ENCODE measurements at regions not wholly inside any gene's neighbourhood (a gene's known extent, or its start where the extent isn't known, plus 50 kb on each side); places are given as distances from the start of the nearest gene placed in this dataset.

GRCh38 chr9:119712325-119712724 lies 343.1 kb upstream of the BRINP1 start:
- no peaks in the 10 kb centered on the region for H3K4me1 ChIP-seq (ENCODE audit: control insufficient read depth, insufficient read depth, low read depth, low read length)
- no peak overlapping the region for H3K4ac ChIP-seq (ENCODE audit: low read depth in 1 of 2, low read length in 2 of 2)
- H2BK120ac ChIP-seq (ENCODE audit: low read depth, low read length) = no peak overlapping the region

GRCh38 chr9:119709431-119709830 lies 340.2 kb upstream of the BRINP1 start:
- Histone ChIP-seq H2AFZ (ENCODE audit: low read depth, low read length) (no peak overlapping the region), H2BK5ac (ENCODE audit: low read depth, low read length, poor library complexity, severe bottlenecking) (no peak overlapping the region), H3K27me3 (ENCODE audit: control insufficient read depth in 1 of 2, insufficient read depth in 1 of 2, low read length in 2 of 2) (no peaks in the 10 kb centered on the region), H3K36me3 (ENCODE audit: control insufficient read depth in 1 of 2, insufficient read depth in 2 of 2, low read depth in 1 of 2, low read length in 2 of 2) (no peaks in the 10 kb centered on the region), H3K4ac (ENCODE audit: low read depth in 1 of 2, low read length in 2 of 2) (no peak overlapping the region), H2BK15ac (ENCODE audit: low read depth, poor library complexity, severe bottlenecking) (no peak overlapping the region), H2BK120ac (ENCODE audit: low read depth, low read length) (no peak overlapping the region), H3K14ac (ENCODE audit: low read length in 2 of 2) (no peak overlapping the region), H3K9ac (ENCODE audit: low read length) (no peak overlapping the region), H3K4me3 (ENCODE audit: insufficient read depth in 1 of 2, low read depth in 1 of 2, low read length in 2 of 2) (no peak overlapping the region), H2AK5ac (ENCODE audit: low read length, severe bottlenecking) (no peak overlapping the region), H4K8ac (ENCODE audit: low read length) (no peak overlapping the region), H3K4me2 (ENCODE audit: low read length, poor library complexity, severe bottlenecking) (no peak overlapping the region), H3K23ac (ENCODE audit: low read length in 2 of 2) (no peak overlapping the region), H2BK12ac (ENCODE audit: low read length in 2 of 2) (no peak overlapping the region), H4K91ac (ENCODE audit: low read length) (no peak overlapping the region), H3K4me1 (ENCODE audit: control insufficient read depth, insufficient read depth, low read depth, low read length) (no peaks in the 10 kb centered on the region), H3K18ac (ENCODE audit: low read depth in 1 of 2, low read length in 2 of 2) (no peak overlapping the region), H3K9me3 (ENCODE audit: control insufficient read depth, low read length) (peaks cover 12% of the 10 kb centered on the region), H3K27ac (ENCODE audit: low read length, poor library complexity, severe bottlenecking) (no peak overlapping the region), H3K79me1 (replicated peaks; ENCODE audit: low read length, poor library complexity, severe bottlenecking) (no peaks in the 10 kb centered on the region)
- no CpG with 5 or more reads among the region's 2 CpGs for WGBS
- no peak for DNase-seq

More at GRCh38 chr9:119712325-119712724, 343.1 kb upstream of the BRINP1 start:
- Histone ChIP-seq H3K79me1 (replicated peaks; ENCODE audit: low read length, poor library complexity, severe bottlenecking) (no peaks in the 10 kb centered on the region), H3K4me2 (ENCODE audit: low read length, poor library complexity, severe bottlenecking) (no peak overlapping the region), H3K27ac (ENCODE audit: low read length, poor library complexity, severe bottlenecking) (no peak overlapping the region), H2AFZ (ENCODE audit: low read depth, low read length) (no peak overlapping the region), H4K8ac (ENCODE audit: low read length) (no peak overlapping the region), H3K18ac (ENCODE audit: low read depth in 1 of 2, low read length in 2 of 2) (no peak overlapping the region), H2AK5ac (ENCODE audit: low read length, severe bottlenecking) (no peak overlapping the region), H3K9me3 (ENCODE audit: control insufficient read depth, low read length) (peaks cover 10% of the 10 kb centered on the region), H2BK12ac (ENCODE audit: low read length in 2 of 2) (no peak overlapping the region), H2BK5ac (ENCODE audit: low read depth, low read length, poor library complexity, severe bottlenecking) (no peak overlapping the region), H3K4me3 (ENCODE audit: insufficient read depth in 1 of 2, low read depth in 1 of 2, low read length in 2 of 2) (no peak overlapping the region), H2BK15ac (ENCODE audit: low read depth, poor library complexity, severe bottlenecking) (no peak overlapping the region), H3K9ac (ENCODE audit: low read length) (no peak overlapping the region), H3K27me3 (ENCODE audit: control insufficient read depth in 1 of 2, insufficient read depth in 1 of 2, low read length in 2 of 2) (no peaks in the 10 kb centered on the region), H3K36me3 (ENCODE audit: control insufficient read depth in 1 of 2, insufficient read depth in 2 of 2, low read depth in 1 of 2, low read length in 2 of 2) (no peaks in the 10 kb centered on the region), H3K23ac (ENCODE audit: low read length in 2 of 2) (no peak overlapping the region), H3K14ac (ENCODE audit: low read length in 2 of 2) (no peak overlapping the region), H4K91ac (ENCODE audit: low read length) (no peak overlapping the region)
- WGBS = no CpG with 5 or more reads among the region's 1 CpG
- DNase-seq = no peak

- Histone ChIP-seq H3K4me1 (ENCODE audit: control insufficient read depth, insufficient read depth, low read depth, low read length) (no peaks in the 10 kb centered on the region), H3K9ac (ENCODE audit: low read length) (no peak overlapping the region), H2AFZ (ENCODE audit: low read depth, low read length) (no peak overlapping the region), H3K4me2 (ENCODE audit: low read length, poor library complexity, severe bottlenecking) (no peak overlapping the region), H3K79me1 (replicated peaks; ENCODE audit: low read length, poor library complexity, severe bottlenecking) (no peaks in the 10 kb centered on the region), H3K27me3 (ENCODE audit: control insufficient read depth in 1 of 2, insufficient read depth in 1 of 2, low read length in 2 of 2) (no peaks in the 10 kb centered on the region), H3K27ac (ENCODE audit: low read length, poor library complexity, severe bottlenecking) (no peak overlapping the region), H3K9me3 (ENCODE audit: control insufficient read depth, low read length) (peaks cover 3% of the 10 kb centered on the region), H4K91ac (ENCODE audit: low read length) (no peak overlapping the region), H3K4ac (ENCODE audit: low read depth in 1 of 2, low read length in 2 of 2) (no peak overlapping the region), H3K4me3 (ENCODE audit: insufficient read depth in 1 of 2, low read depth in 1 of 2, low read length in 2 of 2) (no peak overlapping the region), H2BK120ac (ENCODE audit: low read depth, low read length) (no peak overlapping the region), H2AK5ac (ENCODE audit: low read length, severe bottlenecking) (no peak overlapping the region), H3K36me3 (ENCODE audit: control insufficient read depth in 1 of 2, insufficient read depth in 2 of 2, low read depth in 1 of 2, low read length in 2 of 2) (no peaks in the 10 kb centered on the region), H3K23ac (ENCODE audit: low read length in 2 of 2) (no peak overlapping the region), H4K8ac (ENCODE audit: low read length) (no peak overlapping the region), H3K18ac (ENCODE audit: low read depth in 1 of 2, low read length in 2 of 2) (no peak overlapping the region), H2BK5ac (ENCODE audit: low read depth, low read length, poor library complexity, severe bottlenecking) (no peak overlapping the region), H2BK15ac (ENCODE audit: low read depth, poor library complexity, severe bottlenecking) (no peak overlapping the region), H3K14ac (ENCODE audit: low read length in 2 of 2) (no peak overlapping the region), H2BK12ac (ENCODE audit: low read length in 2 of 2) (no peak overlapping the region)
- WGBS = 90% methylated on average over 4 of the region's 4 CpGs
- no peak for DNase-seq
These were observed 338.1 kb upstream of the BRINP1 start for GRCh38 chr9:119707228-119707845.

- Histone ChIP-seq H2BK120ac (ENCODE audit: low read depth, low read length) (no peak overlapping the region), H3K36me3 (ENCODE audit: control insufficient read depth in 1 of 2, insufficient read depth in 2 of 2, low read depth in 1 of 2, low read length in 2 of 2) (no peaks in the 10 kb centered on the region), H3K4ac (ENCODE audit: low read depth in 1 of 2, low read length in 2 of 2) (no peak overlapping the region), H3K14ac (ENCODE audit: low read length in 2 of 2) (no peak overlapping the region), H3K27me3 (ENCODE audit: control insufficient read depth in 1 of 2, insufficient read depth in 1 of 2, low read length in 2 of 2) (no peaks in the 10 kb centered on the region), H3K18ac (ENCODE audit: low read depth in 1 of 2, low read length in 2 of 2) (no peak overlapping the region), H3K4me1 (ENCODE audit: control insufficient read depth, insufficient read depth, low read depth, low read length) (no peaks in the 10 kb centered on the region), H2BK15ac (ENCODE audit: low read depth, poor library complexity, severe bottlenecking) (no peak overlapping the region), H2BK5ac (ENCODE audit: low read depth, low read length, poor library complexity, severe bottlenecking) (no peak overlapping the region), H4K8ac (ENCODE audit: low read length) (no peak overlapping the region), H3K4me3 (ENCODE audit: insufficient read depth in 1 of 2, low read depth in 1 of 2, low read length in 2 of 2) (no peak overlapping the region), H3K9ac (ENCODE audit: low read length) (no peak overlapping the region), H3K27ac (ENCODE audit: low read length, poor library complexity, severe bottlenecking) (no peak overlapping the region), H4K91ac (ENCODE audit: low read length) (no peak overlapping the region), H2AFZ (ENCODE audit: low read depth, low read length) (no peak overlapping the region), H3K79me1 (replicated peaks; ENCODE audit: low read length, poor library complexity, severe bottlenecking) (no peaks in the 10 kb centered on the region), H2BK12ac (ENCODE audit: low read length in 2 of 2) (no peak overlapping the region), H3K4me2 (ENCODE audit: low read length, poor library complexity, severe bottlenecking) (no peak overlapping the region), H3K9me3 (ENCODE audit: control insufficient read depth, low read length) (no peaks in the 10 kb centered on the region), H3K23ac (ENCODE audit: low read length in 2 of 2) (no peak overlapping the region), H2AK5ac (ENCODE audit: low read length, severe bottlenecking) (no peak overlapping the region)
- 78% methylated on average over 1 of the region's 1 CpG for WGBS
- no peak for DNase-seq
These were observed 332.4 kb upstream of the BRINP1 start for GRCh38 chr9:119701651-119702050.

Measured in mesenchymal stem cell (in vitro differentiated cells and primary cell).